ENCODE measurements at regions not wholly inside any gene's neighbourhood (a gene's known extent, or its start where the extent isn't known, plus 50 kb on each side); places are given as distances from the start of the nearest gene placed in this dataset.

DNA sequence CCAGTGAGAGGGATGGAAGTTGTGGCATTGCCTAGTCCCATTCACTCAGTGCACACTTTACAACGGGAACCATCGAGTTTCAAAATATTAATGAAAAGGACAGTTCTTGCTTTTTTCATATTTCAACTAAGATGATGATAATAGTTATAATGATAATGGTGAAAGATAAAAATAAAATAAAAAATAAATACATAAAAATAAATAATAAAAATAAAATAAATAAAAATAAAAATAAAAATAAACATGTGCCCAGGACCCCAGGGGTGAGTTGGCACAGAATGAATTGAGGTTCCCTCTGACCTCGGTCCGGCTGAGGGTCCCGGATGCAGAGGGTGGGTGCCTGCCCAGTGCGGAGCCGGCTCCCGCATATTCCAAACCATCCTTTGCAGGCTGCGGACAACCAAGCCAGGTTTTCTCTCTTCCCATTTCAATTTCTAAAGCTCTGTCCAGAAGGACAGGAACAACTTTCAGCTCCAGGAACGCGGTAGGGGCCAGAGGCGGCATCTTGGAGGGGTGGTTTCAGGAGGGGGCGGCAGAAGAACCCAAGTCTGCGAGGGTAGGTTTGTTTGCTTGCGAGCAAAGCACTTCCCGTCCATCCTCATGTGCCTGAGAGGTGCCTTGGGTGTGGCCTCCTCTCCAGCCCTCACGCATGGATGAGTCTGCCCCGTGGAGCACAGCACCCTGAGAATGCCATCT, 236.8 kb downstream of the DLL1 start:
- Mint-ChIP-seq H3K27me3 (ENCODE audit: low read depth) (no peaks in the 10 kb centered on the region), H3K4me3 (no peak overlapping the region), H3K27ac (no peak overlapping the region), H3K36me3 (no peaks in the 10 kb centered on the region), H3K4me1 (peaks cover 2% of the 10 kb centered on the region), H3K9me3 (no peaks in the 10 kb centered on the region)
- TF ChIP-seq, protein P1, sequence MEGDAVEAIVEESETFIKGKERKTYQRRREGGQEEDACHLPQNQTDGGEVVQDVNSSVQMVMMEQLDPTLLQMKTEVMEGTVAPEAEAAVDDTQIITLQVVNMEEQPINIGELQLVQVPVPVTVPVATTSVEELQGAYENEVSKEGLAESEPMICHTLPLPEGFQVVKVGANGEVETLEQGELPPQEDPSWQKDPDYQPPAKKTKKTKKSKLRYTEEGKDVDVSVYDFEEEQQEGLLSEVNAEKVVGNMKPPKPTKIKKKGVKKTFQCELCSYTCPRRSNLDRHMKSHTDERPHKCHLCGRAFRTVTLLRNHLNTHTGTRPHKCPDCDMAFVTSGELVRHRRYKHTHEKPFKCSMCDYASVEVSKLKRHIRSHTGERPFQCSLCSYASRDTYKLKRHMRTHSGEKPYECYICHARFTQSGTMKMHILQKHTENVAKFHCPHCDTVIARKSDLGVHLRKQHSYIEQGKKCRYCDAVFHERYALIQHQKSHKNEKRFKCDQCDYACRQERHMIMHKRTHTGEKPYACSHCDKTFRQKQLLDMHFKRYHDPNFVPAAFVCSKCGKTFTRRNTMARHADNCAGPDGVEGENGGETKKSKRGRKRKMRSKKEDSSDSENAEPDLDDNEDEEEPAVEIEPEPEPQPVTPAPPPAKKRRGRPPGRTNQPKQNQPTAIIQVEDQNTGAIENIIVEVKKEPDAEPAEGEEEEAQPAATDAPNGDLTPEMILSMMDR (IDR thresholded peaks at IDR 0.05; ENCODE audit: unreplicated experiment): no peak
- peak; percentile 6 to 25 for DNase-seq (ENCODE audit: low spot score in 2 of 2, unreplicated experiment in 2 of 2)

DNA sequence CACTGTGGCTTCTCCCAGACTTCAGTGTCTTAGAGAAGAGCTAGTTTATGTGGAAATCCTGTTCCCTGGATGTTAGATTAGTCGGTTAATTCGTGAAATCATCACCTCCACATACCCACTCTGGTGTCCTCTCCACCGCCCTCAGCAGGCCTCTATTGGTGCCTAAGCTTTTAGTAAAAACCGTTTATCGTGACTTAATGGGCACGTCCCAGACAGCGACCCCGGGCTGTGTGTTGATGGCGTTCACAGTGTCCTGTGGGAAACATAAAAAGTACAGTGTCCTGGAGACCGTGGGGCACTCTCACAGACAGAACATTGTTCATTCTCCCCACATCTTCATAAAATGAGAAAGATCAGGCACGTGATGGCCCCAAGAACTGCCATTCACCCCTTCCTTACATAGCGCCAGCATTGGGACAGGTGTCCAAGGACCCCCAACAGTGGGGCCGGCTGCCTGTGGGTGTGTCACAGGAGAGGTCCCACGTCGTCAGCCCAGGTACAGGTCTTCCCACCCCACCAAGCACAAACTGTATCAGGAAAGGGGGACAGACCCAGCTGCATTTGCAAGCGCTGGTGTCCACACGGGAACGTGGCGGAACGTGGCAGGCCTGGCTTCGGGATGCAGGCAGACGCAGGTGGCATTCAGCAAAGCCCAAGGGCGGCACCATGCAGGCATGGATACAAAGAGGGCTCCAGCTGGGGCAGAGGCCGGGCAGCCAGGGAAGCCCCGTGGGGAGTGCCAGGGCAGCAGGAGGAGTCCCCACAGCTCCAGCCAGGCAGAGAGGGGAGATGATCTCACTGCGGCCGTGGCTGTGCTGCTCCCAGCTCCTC, 237.7 kb downstream of the DLL1 start:
- TF ChIP-seq, protein P1 (IDR thresholded peaks at IDR 0.05; ENCODE audit: unreplicated experiment): no peak
- H3K9me3 Mint-ChIP-seq: no peaks in the 10 kb centered on the region
- peak; percentile 16 to 20 for DNase-seq (ENCODE audit: low spot score in 2 of 2, unreplicated experiment in 2 of 2)
- no peak overlapping the region for H3K4me3 Mint-ChIP-seq
- H3K27ac Mint-ChIP-seq: no peak overlapping the region
- H3K4me1 Mint-ChIP-seq: peaks cover 2% of the 10 kb centered on the region
- no peaks in the 10 kb centered on the region for H3K36me3 Mint-ChIP-seq
- no peaks in the 10 kb centered on the region for H3K27me3 Mint-ChIP-seq (ENCODE audit: low read depth)

DNA sequence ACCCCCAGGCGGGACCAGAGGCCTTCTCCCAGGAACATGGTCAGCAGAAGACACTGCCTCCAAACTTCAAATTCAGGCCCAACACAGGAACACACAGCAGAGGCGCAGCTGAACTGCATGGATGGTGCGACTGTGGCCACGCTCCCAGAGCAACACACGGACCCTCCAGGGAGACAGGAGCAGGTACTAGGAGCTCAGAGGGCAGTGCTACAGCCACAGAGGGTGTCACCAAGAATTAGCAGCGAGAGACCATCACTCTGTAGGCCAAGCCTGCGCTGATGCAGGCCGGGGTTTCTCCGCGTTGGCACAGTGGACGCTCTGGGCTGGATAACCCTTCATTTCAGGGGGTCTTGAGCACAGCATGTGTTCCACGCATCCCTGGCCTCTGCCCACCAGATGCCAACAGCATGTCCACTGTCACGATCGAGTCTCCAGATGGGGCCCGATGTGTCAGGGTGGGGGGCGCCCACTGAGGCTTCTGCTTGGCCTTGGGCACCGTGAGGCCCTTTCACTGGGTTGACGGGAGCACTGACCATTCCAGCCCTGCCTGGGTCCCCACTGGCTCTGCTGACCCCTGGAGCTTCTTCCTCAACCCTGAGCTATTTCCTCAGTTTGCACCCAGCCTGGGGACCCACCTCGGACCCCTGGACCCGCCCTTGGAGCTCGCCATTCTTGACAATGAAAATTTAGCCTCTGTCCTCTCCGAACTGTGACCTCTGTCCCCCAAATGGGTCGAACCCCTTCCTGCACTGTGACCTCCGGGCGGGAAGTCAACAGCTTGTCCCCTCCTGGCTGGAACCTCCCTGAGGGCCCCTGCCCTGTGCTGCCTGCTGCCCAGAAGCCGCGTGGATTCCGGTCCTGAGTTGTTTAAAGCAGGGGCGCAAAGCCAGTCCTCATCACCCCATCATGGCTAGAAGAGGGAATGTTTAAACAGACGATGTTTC, 239.4 kb downstream of the DLL1 start:
- Mint-ChIP-seq H3K4me3 (no peak overlapping the region), H3K9me3 (no peaks in the 10 kb centered on the region), H3K4me1 (peaks cover 2% of the 10 kb centered on the region), H3K27ac (no peak overlapping the region), H3K27me3 (ENCODE audit: low read depth) (no peaks in the 10 kb centered on the region), H3K36me3 (no peaks in the 10 kb centered on the region)
- TF ChIP-seq, protein P1 (IDR thresholded peaks at IDR 0.05; ENCODE audit: unreplicated experiment): no peak
- DNase-seq (ENCODE audit: low spot score in 2 of 2, unreplicated experiment in 2 of 2): peak; percentile 8 to 32

DNA sequence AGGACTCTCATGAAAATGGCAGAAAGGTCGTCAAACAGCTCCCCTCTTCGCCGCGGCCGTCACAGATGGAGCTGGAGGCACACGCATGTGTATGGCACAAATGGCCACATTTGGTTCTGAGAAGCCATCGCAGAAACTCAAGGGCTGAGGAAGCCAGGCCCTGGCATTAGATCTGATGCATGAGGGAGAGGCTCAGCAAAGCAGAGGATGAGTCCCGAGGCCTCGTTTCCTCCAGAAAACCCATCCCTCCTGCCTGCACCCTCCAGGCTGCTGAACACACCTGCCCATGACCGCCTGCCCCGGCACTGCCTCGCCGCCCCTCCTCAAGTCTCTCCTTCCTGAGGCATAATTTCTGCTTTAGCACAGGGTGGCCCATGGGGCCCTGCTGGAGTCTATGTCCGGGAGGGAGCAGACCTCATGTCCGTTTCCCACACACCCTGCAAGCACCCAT, 240.3 kb downstream of the DLL1 start:
- Mint-ChIP-seq H3K4me3 (no peak overlapping the region), H3K9me3 (no peaks in the 10 kb centered on the region), H3K4me1 (peaks cover 2% of the 10 kb centered on the region), H3K27ac (no peak overlapping the region), H3K36me3 (no peaks in the 10 kb centered on the region), H3K27me3 (ENCODE audit: low read depth) (no peaks in the 10 kb centered on the region)
- DNase-seq (ENCODE audit: low spot score in 2 of 2, unreplicated experiment in 2 of 2): peak; percentile 14 to 31
- TF ChIP-seq, protein P1 (IDR thresholded peaks at IDR 0.05; ENCODE audit: unreplicated experiment): no peak
